Esophagus mucosa (tissue), 1 donor: ENCODE measurements at regions not wholly inside any gene's neighbourhood (a gene's known extent, or its start where the extent isn't known, plus 50 kb on each side); places are given as distances from the start of the nearest gene placed in this dataset.

Experiments used
- ATAC-seq: fragments of 200-7000 bp; cut with Tn5 transposase; one replicate; pipeline ENCODE4 v1.9.1; 2020
- donor health status: DM: yes; HTN: yes; CAD: no.

DNA sequence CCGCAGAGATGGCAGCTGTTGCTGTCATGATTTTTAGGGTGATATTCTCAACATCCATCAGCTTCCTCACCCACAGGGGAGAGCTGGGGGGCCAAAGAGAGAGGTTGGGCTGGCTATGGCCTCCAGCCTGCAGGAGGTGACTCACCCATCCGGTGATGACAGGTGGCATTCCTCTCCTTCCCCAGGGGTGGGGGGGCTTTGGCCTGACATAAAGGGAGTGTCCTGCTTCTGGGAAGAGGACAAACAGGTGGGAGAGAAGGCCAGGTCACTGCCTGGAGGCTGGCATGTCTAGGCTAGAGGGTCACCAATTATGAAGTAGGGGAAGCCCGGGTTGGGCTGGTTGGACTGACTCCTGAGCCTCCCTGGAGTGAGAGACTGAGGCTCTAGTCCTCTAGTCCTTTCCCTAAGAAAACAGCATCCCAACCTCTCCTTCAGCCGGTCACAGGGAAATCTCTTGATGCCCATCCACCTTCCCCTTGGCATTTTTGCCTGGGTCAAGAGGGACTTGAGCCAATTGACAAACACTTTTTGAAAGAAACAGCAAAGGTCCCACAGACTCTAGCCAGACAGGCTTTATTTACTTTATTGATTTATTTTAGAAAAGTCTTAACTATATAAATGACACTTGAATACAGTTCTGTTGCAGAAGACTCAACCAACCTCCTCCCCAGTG lies 79.8 kb upstream of the ZNF716 start:
- ATAC-seq = no peak

GRCh38 chr7:57370739-57371098 lies 79.3 kb upstream of the ZNF716 start:
- no peak for ATAC-seq

DNA sequence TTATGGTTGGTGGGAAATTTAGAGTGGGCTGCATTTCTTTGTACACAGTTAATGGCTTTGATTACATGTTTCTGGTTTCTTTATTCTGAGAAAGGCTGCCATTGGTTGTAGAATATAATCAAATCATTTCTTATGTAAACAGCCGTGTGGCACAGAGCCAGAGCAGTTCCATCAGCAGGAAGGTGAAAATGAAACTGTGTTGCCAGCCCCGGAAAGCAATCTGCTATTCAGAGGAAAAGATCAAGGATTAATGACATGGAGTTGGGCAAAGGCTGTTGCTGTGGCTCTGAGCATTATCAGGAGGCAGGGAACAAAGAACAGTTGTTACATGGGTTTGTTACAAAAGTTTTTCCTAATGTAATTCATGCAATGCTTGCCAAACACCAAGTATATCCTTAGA lies 74.2 kb upstream of the ZNF716 start:
- ATAC-seq = no peak

DNA sequence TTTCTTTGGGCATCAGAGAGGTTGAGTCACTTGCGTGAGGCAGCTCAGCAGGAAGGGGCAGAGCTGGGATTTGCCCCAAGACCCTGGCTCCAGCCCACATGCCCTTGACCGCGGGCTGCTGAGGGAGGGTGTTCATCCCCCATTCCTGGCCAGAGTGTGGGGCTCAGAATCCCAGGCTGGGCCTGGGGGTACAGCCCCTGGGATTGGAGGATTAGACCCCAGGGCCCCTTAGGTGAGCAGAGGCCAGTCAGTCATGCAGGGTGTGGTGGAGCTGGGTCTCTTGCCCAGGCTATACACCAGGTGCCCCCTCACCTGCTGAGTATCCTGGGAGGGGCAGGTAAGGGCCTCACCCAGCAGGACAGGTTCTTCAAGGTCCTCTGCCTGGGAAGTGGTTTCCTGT lies 68.4 kb upstream of the ZNF716 start:
- no peak for ATAC-seq

DNA sequence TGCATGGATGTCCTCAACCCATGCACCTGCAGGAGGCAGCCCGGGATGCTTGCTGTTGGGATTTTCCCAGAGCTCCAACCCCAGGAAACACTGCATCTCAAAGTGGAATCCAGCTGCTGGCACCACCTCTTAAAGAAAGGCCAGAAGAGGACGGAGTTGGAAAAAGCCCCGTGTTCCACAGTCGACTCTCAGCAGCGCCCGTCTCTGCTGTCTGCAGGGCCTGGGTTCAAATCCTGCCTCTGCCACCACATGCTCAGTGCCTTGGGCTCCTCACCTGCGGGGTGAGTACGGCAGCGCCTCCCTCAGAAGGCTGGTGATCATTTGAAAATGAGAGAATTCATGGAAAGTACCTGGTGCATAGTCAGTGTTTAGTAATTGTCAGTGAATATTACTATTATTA lies 65.6 kb upstream of the ZNF716 start:
- no peak for ATAC-seq

DNA sequence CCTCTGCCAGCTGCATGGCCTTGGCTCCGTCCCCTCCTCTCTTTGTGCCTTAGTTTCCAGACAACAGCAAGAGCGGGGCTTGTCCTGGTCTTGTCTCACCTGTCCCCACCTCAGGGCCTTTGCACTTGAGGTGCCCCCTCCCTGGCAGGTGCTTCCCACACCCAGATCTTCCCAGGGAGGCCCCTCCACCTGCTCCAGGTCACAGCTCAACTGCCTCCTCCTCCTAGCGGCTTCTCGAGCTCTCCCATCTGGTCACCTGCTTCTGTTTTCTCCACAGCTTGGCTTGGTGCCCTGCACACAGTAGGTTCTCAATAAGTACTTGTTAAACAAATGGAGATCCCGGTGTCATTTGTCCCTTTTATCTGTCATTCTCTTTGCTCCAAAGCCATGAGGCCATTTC lies 64.3 kb upstream of the ZNF716 start:
- no peak for ATAC-seq

DNA sequence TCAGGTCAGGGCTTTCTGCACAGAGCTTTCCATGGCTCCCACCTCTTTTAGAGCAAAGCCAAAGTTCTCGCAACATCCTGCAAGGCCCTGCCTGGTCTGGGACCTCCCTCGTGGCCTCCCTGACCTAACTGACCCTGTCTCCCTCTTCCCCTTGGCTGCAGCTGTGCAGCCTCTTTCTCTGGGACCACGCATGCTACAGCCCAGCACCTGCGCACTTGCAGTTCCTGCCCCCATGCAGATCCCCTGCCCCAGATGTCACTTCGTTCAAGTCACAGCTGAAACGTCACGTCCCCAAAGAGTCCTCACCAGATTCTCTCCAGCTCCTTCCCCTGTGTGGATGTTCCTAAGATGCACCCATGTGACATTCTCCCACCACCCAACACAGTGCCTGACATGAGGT lies 61.2 kb upstream of the ZNF716 start:
- no peak for ATAC-seq

GRCh38 chr7:57398548-57398947 lies 51.4 kb upstream of the ZNF716 start:
- no peak for ATAC-seq

GRCh38 chr7:57399251-57399940 lies 50.6 kb upstream of the ZNF716 start:
- ATAC-seq = no peak

GRCh38 chr7:57399972-57400371 lies 50.0 kb upstream of the ZNF716 start:
- ATAC-seq = no peak
